ENCODE measurements at regions not wholly inside any gene's neighbourhood (a gene's known extent, or its start where the extent isn't known, plus 50 kb on each side); places are given as distances from the start of the nearest gene placed in this dataset.

DNA sequence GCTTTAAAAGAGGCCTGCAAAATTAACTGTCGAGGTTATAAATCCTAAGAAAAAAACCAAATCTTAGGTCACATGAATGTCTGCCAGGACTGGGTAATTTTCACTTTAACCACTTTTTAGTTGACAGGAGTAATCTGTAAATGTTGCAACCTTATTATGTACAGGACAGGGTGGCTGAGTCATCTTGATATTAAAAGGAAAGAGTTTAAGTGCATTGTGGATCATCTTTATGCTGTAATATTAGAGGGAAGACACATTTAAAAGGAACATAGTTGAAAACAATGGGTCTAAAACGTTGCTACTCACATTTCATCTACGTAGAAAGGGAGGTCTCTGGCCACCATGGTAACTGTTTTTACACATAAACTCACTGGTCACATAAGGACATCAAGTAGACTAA, 115.5 kb downstream of the LSMEM1 start:
- 3% methylated on average over 3 of the region's 3 CpGs for WGBS (ENCODE audit: low lambda C conversion rate)
- CTCF ChIA-PET (ENCODE audit: low intra/inter-chr PET ratio, low total read pairs) = no interaction called here
- H3K36me3 ChIP-seq (replicated peaks in 1 of 2; ENCODE audit: control insufficient read depth in 1 of 2, insufficient read depth in 2 of 2, low read length in 2 of 2) = no peaks in the 10 kb centered on the region
- H3K9ac ChIP-seq (ENCODE audit: insufficient read depth, low read depth, low read length) = no peak overlapping the region
- no peak overlapping the region for H3K4me2 ChIP-seq (ENCODE audit: low read depth, low read length)
- POLR2A ChIA-PET = no interaction called here
- no peak overlapping the region for H3K4me3 ChIP-seq (replicated peaks in 1 of 3; ENCODE audit: insufficient read depth in 1 of 3, low read depth in 2 of 3, low read length in 3 of 3)
- BruUV-seq (replicated peaks) = no TSS peak
- H3K27ac ChIP-seq (ENCODE audit: extremely low read length, insufficient read depth, low read length) = no peak overlapping the region
- DNase-seq (ENCODE audit: low spot score) (no peak), FAIRE-seq (no peak), ATAC-seq (no peak)
- H3K27me3 ChIP-seq (ENCODE audit: control insufficient read depth in 1 of 2, insufficient read depth in 2 of 2, low read length in 2 of 2) = no peaks in the 10 kb centered on the region
- no peaks in the 10 kb centered on the region for H3K4me1 ChIP-seq (ENCODE audit: insufficient read depth, low read length)
- in situ Hi-C loops (cut with HindIII; ENCODE audit: extremely low pct_ligation_motif_present, low pct_unique_long_range_greater_than_20kb) = no loop called here
- TF ChIP-seq RBM39 (IDR thresholded peaks at IDR 0.05; ENCODE audit: low read depth, low read length, poor library complexity, severe bottlenecking) (no peak), SMARCC2 (IDR thresholded peaks at IDR 0.05) (no peak)
- H4K20me1 ChIP-seq (ENCODE audit: insufficient read depth, low read length) = no peaks in the 10 kb centered on the region
- H3K79me2 ChIP-seq (ENCODE audit: insufficient read depth, low read length) = no peaks in the 10 kb centered on the region
- intact Hi-C loops (cut with micrococcal nuclease; ENCODE audit: unreplicated experiment) = no loop called here
- H3K9me3 ChIP-seq (ENCODE audit: low read length) = no peaks in the 10 kb centered on the region
- H2AFZ ChIP-seq (ENCODE audit: low read length) = no peak overlapping the region

GRCh38 chr7:112596981-112597380, 116.2 kb downstream of the LSMEM1 start:
- H3K9ac ChIP-seq (ENCODE audit: insufficient read depth, low read depth, low read length) = no peak overlapping the region
- no peaks in the 10 kb centered on the region for H3K27me3 ChIP-seq (ENCODE audit: control insufficient read depth in 1 of 2, insufficient read depth in 2 of 2, low read length in 2 of 2)
- no TSS peak for BruUV-seq (replicated peaks)
- no peaks in the 10 kb centered on the region for H3K4me1 ChIP-seq (ENCODE audit: insufficient read depth, low read length)
- FAIRE-seq (no peak), ATAC-seq (no peak), DNase-seq (ENCODE audit: low spot score) (no peak)
- no peaks in the 10 kb centered on the region for H3K36me3 ChIP-seq (replicated peaks in 1 of 2; ENCODE audit: control insufficient read depth in 1 of 2, insufficient read depth in 2 of 2, low read length in 2 of 2)
- in situ Hi-C loops (cut with HindIII; ENCODE audit: extremely low pct_ligation_motif_present, low pct_unique_long_range_greater_than_20kb) = no loop called here
- ChIA-PET POLR2A (no interaction called here), CTCF (ENCODE audit: low intra/inter-chr PET ratio, low total read pairs) (no interaction called here)
- TF ChIP-seq ZNF496 (CRISPR knock-in tag; IDR thresholded peaks at IDR 0.05; ENCODE audit: insufficient replicate concordance) (no peak), HMG20B (CRISPR knock-in tag; conservative IDR thresholded peaks at IDR 0.05) (no peak), RBAK (CRISPR knock-in tag; IDR thresholded peaks at IDR 0.05) (no peak), ZNF770 (CRISPR knock-in tag; IDR thresholded peaks at IDR 0.05) (no peak), RFX5 (IDR thresholded peaks at IDR 0.05; ENCODE audit: low read depth, low read length) (no peak), CEBPB (IDR thresholded peaks at IDR 0.05; ENCODE audit: borderline replicate concordance, low read depth, low read length) (no peak), ARNT (IDR thresholded peaks at IDR 0.05) (no peak), ZNF501 (CRISPR knock-in tag; IDR thresholded peaks at IDR 0.05) (no peak), ZNF576 (CRISPR knock-in tag; IDR thresholded peaks at IDR 0.05) (no peak), ZNF790 (CRISPR knock-in tag; IDR thresholded peaks at IDR 0.05; ENCODE audit: borderline replicate concordance) (no peak), ZNF510 (CRISPR knock-in tag; IDR thresholded peaks at IDR 0.05; ENCODE audit: low read depth) (no peak), TEAD2 (CRISPR knock-in tag; IDR thresholded peaks at IDR 0.05) (no peak), ZNF788 (CRISPR knock-in tag; IDR thresholded peaks at IDR 0.05; ENCODE audit: borderline replicate concordance) (no peak), CCDC6 (CRISPR knock-in tag; IDR thresholded peaks at IDR 0.05) (no peak), PAWR (CRISPR knock-in tag; IDR thresholded peaks at IDR 0.05; ENCODE audit: borderline replicate concordance) (no peak)
- TF ChIP-seq, protein P1, sequence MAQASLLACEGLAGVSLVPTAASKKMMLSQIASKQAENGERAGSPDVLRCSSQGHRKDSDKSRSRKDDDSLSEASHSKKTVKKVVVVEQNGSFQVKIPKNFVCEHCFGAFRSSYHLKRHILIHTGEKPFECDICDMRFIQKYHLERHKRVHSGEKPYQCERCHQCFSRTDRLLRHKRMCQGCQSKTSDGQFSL (CRISPR knock-in tag; IDR thresholded peaks at IDR 0.05) = no peak
- no peak overlapping the region for H3K27ac ChIP-seq (ENCODE audit: extremely low read length, insufficient read depth, low read length)
- no peak overlapping the region for H3K4me2 ChIP-seq (ENCODE audit: low read depth, low read length)
- no peaks in the 10 kb centered on the region for H3K79me2 ChIP-seq (ENCODE audit: insufficient read depth, low read length)
- H3K9me3 ChIP-seq (ENCODE audit: low read length) = no peaks in the 10 kb centered on the region
- no peaks in the 10 kb centered on the region for H4K20me1 ChIP-seq (ENCODE audit: insufficient read depth, low read length)
- intact Hi-C loops (cut with micrococcal nuclease; ENCODE audit: unreplicated experiment) = no loop called here
- H3K4me3 ChIP-seq (replicated peaks in 1 of 3; ENCODE audit: insufficient read depth in 1 of 3, low read depth in 2 of 3, low read length in 3 of 3) = no peak overlapping the region
- no peak overlapping the region for H2AFZ ChIP-seq (ENCODE audit: low read length)
- 0% methylated on average over 2 of the region's 2 CpGs for WGBS (ENCODE audit: low lambda C conversion rate)

Data from HepG2 (cell line).